HCT116 (cell line): ENCODE measurements at regions not wholly inside any gene's neighbourhood (a gene's known extent, or its start where the extent isn't known, plus 50 kb on each side); places are given as distances from the start of the nearest gene placed in this dataset.

Source experiments
- ATAC-seq: fragments of 200-7000 bp; cut with Tn5 transposase; 2 replicates; pipeline ENCODE4 v1.9.1; 2020; ENCODE audit warnings: mild to moderate bottlenecking, moderate library complexity
- BruUV-seq: library from RNA; stranded (reverse); fragments of 400-500 nt; replicated peaks from 2 replicates; lab custom pipeline; 2021; lab: Mats Ljungman, UMichigan
- CTCF ChIA-PET: fragments of 300-600 bp; sonication (Branson Sonifier 250); formaldehyde crosslinking; loops from one replicate; lab custom pipeline; 2021; ENCODE audit warnings: antibody characterized with exemption; lab: Charles Lee
- POLR2A ChIA-PET: fragments of 300-600, 350-600 bp; sonication (Branson Sonifier 250); formaldehyde crosslinking; loops from one replicate; lab custom pipeline; 2021; ENCODE audit warnings: antibody characterized with exemption; lab: Charles Lee
- RAD21 ChIA-PET, 2 experiments: fragments of 300-600 bp; sonication (Branson Sonifier 250); formaldehyde crosslinking; loops; one replicate each; lab custom pipeline; 2023; ENCODE audit warnings: low total read pairs in 2 of 2; ENCODE audit not compliant: uncharacterized antibody in 2 of 2, unreplicated experiment in 2 of 2, low non-redundant PET in 1 of 2; lab: Charles Lee
- DNase-seq: peaks from one replicate; pipeline ENCODE4 v3.0.0-alpha.2; 2010; ENCODE audit warnings: low read depth, low spot score
- H2AFZ ChIP-seq: fragments of 200-600 bp; shearing (Covaris generic), sonication (generic); 2 replicates; pipeline ENCODE4 v1.6.1; 2017; ENCODE audit warnings: low read depth, mixed run types, mixed read lengths, antibody characterized with exemption, low read length; ENCODE audit not compliant: poor library complexity, severe bottlenecking
- H3K27ac ChIP-seq: 2 replicates; pipeline ENCODE4 v1.5.1; 2012; ENCODE audit warnings: low read depth, low read length
- H3K27me3 ChIP-seq: fragments of 200-600 bp; sonication (generic); 2 replicates; pipeline ENCODE4 v1.6.1; 2016; ENCODE audit warnings: mixed run types, low read length, mixed read lengths; ENCODE audit not compliant: insufficient read depth
- H3K36me3 ChIP-seq, 2 experiments: fragments of 200-500 bp in 1 of 2; fragments of 200-600 bp in 1 of 2; sonication (Bioruptor generic) in 1 of 2; sonication (generic) in 1 of 2; 2 replicates each; pipeline versions ENCODE4 v1.5.1 to v1.6.1; 2014 to 2016; ENCODE audit warnings: low read length in 2 of 2, inconsistent platforms in 1 of 2, mixed read lengths in 1 of 2, mixed run types in 1 of 2; ENCODE audit not compliant: insufficient read depth in 2 of 2, control insufficient read depth in 1 of 2
- H3K4me1 ChIP-seq, 2 experiments: fragments of 200-600 bp in 1 of 2; sonication (generic) in 1 of 2; 2 replicates each; pipeline versions ENCODE4 v1.5.1 to v1.6.1; 2012 to 2017; ENCODE audit warnings: low read length in 2 of 2, inconsistent platforms in 1 of 2, mild to moderate bottlenecking in 1 of 2, mixed read lengths in 1 of 2, mixed run types in 1 of 2, moderate library complexity in 1 of 2; ENCODE audit not compliant: insufficient read depth in 2 of 2, control insufficient read depth in 1 of 2
- H3K4me2 ChIP-seq: fragments of 200-600 bp; sonication (generic); 2 replicates; pipeline ENCODE4 v1.6.1; 2017; ENCODE audit warnings: mixed run types, low read length, mixed read lengths
- H3K4me3 ChIP-seq, 2 experiments: fragments of 200-600 bp in 1 of 2; sonication (generic) in 1 of 2; replicated peaks in 1 of 2; 2 replicates each; pipeline ENCODE4 v1.5.1; 2011 to 2016; ENCODE audit warnings: low read length in 2 of 2, control low read depth in 1 of 2, low read depth in 1 of 2, mild to moderate bottlenecking in 1 of 2, mixed read lengths in 1 of 2, mixed run types in 1 of 2
- H3K79me2 ChIP-seq: fragments of 200-600 bp; sonication (generic); 2 replicates; pipeline ENCODE4 v1.6.1; 2017; ENCODE audit warnings: mild to moderate bottlenecking, mixed run types, low read length, moderate library complexity, mixed read lengths; ENCODE audit not compliant: insufficient read depth
- H3K9ac ChIP-seq: fragments of 200-600 bp; sonication (generic); 2 replicates; pipeline ENCODE4 v1.6.1; 2016; ENCODE audit warnings: low read length, mixed read lengths
- H3K9me2 ChIP-seq: fragments of 200-600 bp; sonication (generic), shearing (Covaris generic); 2 replicates; pipeline ENCODE4 v1.6.1; 2017; ENCODE audit warnings: mixed run types, mild to moderate bottlenecking, moderate library complexity; ENCODE audit not compliant: insufficient read depth
- H3K9me3 ChIP-seq, 2 experiments: fragments of 200-500 bp in 1 of 2; fragments of 200-600 bp in 1 of 2; sonication (Bioruptor generic) in 1 of 2; sonication (generic) in 1 of 2; 2 replicates each; pipeline ENCODE4 v1.6.1; 2014 to 2017; ENCODE audit warnings: low read length in 2 of 2, mixed read lengths in 2 of 2, inconsistent platforms in 1 of 2, low read depth in 1 of 2, mild to moderate bottlenecking in 1 of 2, mixed run types in 1 of 2, moderate library complexity in 1 of 2; ENCODE audit not compliant: control insufficient read depth in 1 of 2, insufficient read depth in 1 of 2
- H4K20me1 ChIP-seq: fragments of 200-600 bp; sonication (generic), shearing (Covaris generic); 2 replicates; pipeline ENCODE4 v1.6.1; 2017; ENCODE audit warnings: mixed run types, mild to moderate bottlenecking, moderate library complexity; ENCODE audit not compliant: insufficient read depth
- CEBPB ChIP-seq: IDR thresholded peaks from 2 replicates; pipeline ENCODE4 v1.6.1; 2012; ENCODE audit warnings: low read depth
- EGR1 ChIP-seq: IDR thresholded peaks from 2 replicates; pipeline ENCODE4 v1.6.1; 2012; ENCODE audit warnings: low read depth
- EZH2 ChIP-seq: fragments of 200-600 bp; sonication (generic); IDR thresholded peaks from 2 replicates; pipeline ENCODE4 v1.6.1; 2017; ENCODE audit warnings: antibody characterized with exemption, mixed run types
- SIN3A ChIP-seq: IDR thresholded peaks from 2 replicates; pipeline ENCODE4 v1.6.1; 2012; ENCODE audit warnings: low read depth
- SRF ChIP-seq: IDR thresholded peaks from 2 replicates; pipeline ENCODE4 v1.6.1; 2012; ENCODE audit warnings: low read depth
- ZFX ChIP-seq: fragments of 450-650 bp; IDR thresholded peaks from 2 replicates; pipeline ENCODE4 v1.6.1; 2017
- intact Hi-C: fragments of 100-400 bp; cut with micrococcal nuclease; formaldehyde crosslinking; loops from 2 replicates; pipeline ENCODE4 v1.10.0; 2022
- TF ChIP-seq, protein P1 (sequence below): IDR thresholded peaks from 2 replicates; pipeline ENCODE4 v1.6.1; 2012; ENCODE audit warnings: low read depth
- TF ChIP-seq, protein P2 (sequence below), 3 experiments: fragments of 200-600 bp in 1 of 3; sonication (generic) in 1 of 3; IDR thresholded peaks in 2 of 3; conservative IDR thresholded peaks in 1 of 3; 2 replicates each; pipeline ENCODE4 v1.5.1; 2012 to 2017; ENCODE audit warnings: low read depth in 2 of 3, low read length in 2 of 3, antibody characterized with exemption in 1 of 3, borderline replicate concordance in 1 of 3, control low read depth in 1 of 3, mild to moderate bottlenecking in 1 of 3, mixed read lengths in 1 of 3, mixed run types in 1 of 3, moderate library complexity in 1 of 3; ENCODE audit not compliant: insufficient read depth in 1 of 3

GRCh38 chr1:102799496-102799895 lies 308.8 kb downstream of the COL11A1 start:
- RAD21 ChIA-PET, result no interaction called here
- Histone ChIP-seq H4K20me1 (no peaks in the 10 kb centered on the region), H3K4me1 (no peaks in the 10 kb centered on the region), H3K4me3 (no peak overlapping the region), H3K79me2 (no peaks in the 10 kb centered on the region), H3K36me3 (no peaks in the 10 kb centered on the region), H3K9me2 (no peaks in the 10 kb centered on the region), H2AFZ (no peak overlapping the region), H3K9ac (no peak overlapping the region), H3K27ac (no peak overlapping the region), H3K27me3 (no peaks in the 10 kb centered on the region), H3K9me3 (no peaks in the 10 kb centered on the region), H3K4me2 (no peak overlapping the region)
- intact Hi-C loops, result no loop called here
- DNase-seq (no peak), ATAC-seq (no peak)
- no TSS peak for BruUV-seq
- CTCF ChIA-PET, result no interaction called here
- POLR2A ChIA-PET, result no interaction called here
- TF ChIP-seq, protein P1, sequence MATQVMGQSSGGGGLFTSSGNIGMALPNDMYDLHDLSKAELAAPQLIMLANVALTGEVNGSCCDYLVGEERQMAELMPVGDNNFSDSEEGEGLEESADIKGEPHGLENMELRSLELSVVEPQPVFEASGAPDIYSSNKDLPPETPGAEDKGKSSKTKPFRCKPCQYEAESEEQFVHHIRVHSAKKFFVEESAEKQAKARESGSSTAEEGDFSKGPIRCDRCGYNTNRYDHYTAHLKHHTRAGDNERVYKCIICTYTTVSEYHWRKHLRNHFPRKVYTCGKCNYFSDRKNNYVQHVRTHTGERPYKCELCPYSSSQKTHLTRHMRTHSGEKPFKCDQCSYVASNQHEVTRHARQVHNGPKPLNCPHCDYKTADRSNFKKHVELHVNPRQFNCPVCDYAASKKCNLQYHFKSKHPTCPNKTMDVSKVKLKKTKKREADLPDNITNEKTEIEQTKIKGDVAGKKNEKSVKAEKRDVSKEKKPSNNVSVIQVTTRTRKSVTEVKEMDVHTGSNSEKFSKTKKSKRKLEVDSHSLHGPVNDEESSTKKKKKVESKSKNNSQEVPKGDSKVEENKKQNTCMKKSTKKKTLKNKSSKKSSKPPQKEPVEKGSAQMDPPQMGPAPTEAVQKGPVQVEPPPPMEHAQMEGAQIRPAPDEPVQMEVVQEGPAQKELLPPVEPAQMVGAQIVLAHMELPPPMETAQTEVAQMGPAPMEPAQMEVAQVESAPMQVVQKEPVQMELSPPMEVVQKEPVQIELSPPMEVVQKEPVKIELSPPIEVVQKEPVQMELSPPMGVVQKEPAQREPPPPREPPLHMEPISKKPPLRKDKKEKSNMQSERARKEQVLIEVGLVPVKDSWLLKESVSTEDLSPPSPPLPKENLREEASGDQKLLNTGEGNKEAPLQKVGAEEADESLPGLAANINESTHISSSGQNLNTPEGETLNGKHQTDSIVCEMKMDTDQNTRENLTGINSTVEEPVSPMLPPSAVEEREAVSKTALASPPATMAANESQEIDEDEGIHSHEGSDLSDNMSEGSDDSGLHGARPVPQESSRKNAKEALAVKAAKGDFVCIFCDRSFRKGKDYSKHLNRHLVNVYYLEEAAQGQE, result no peak
- TF ChIP-seq SIN3A (no peak), CEBPB (no peak), ZFX (no peak), EZH2 (no peak), SRF (no peak), EGR1 (no peak)
- TF ChIP-seq, protein P2, sequence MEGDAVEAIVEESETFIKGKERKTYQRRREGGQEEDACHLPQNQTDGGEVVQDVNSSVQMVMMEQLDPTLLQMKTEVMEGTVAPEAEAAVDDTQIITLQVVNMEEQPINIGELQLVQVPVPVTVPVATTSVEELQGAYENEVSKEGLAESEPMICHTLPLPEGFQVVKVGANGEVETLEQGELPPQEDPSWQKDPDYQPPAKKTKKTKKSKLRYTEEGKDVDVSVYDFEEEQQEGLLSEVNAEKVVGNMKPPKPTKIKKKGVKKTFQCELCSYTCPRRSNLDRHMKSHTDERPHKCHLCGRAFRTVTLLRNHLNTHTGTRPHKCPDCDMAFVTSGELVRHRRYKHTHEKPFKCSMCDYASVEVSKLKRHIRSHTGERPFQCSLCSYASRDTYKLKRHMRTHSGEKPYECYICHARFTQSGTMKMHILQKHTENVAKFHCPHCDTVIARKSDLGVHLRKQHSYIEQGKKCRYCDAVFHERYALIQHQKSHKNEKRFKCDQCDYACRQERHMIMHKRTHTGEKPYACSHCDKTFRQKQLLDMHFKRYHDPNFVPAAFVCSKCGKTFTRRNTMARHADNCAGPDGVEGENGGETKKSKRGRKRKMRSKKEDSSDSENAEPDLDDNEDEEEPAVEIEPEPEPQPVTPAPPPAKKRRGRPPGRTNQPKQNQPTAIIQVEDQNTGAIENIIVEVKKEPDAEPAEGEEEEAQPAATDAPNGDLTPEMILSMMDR (IDR thresholded peaks at IDR 0.05 in 2 of 3, conservative IDR thresholded peaks at IDR 0.05 in 1 of 3; ENCODE audit: borderline replicate concordance in 1 of 3, insufficient read depth in 1 of 3, low read depth in 2 of 3, low read length in 2 of 3), result no peak
